ENCODE measurements at regions not wholly inside any gene's neighbourhood (a gene's known extent, or its start where the extent isn't known, plus 50 kb on each side); places are given as distances from the start of the nearest gene placed in this dataset.
A peak's percentile ranks its signal among the peaks of the same experiment; 100 is the strongest.

DNA sequence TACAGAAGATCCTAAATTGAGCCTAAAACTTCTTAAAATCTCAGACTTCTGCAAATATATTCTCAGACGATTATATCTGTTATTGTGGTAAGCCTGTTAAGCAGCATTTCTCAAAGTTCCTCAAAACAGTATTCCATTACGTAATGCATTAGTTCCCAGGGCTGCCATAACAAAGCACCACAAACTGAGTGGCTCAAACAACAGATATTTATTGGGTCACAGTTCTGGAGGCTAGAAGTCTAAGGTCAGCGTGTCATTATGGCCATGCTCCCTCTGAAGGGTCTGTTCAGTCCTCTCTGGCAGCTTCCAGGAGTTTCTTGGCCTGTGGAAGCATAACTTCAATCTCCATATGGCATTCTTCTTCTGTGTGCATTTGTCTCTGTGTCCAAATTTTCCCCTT lies 103.5 kb upstream of the ST6GALNAC5 start:
- DNase-seq (ENCODE audit: low read depth in 2 of 2): no peak

DNA sequence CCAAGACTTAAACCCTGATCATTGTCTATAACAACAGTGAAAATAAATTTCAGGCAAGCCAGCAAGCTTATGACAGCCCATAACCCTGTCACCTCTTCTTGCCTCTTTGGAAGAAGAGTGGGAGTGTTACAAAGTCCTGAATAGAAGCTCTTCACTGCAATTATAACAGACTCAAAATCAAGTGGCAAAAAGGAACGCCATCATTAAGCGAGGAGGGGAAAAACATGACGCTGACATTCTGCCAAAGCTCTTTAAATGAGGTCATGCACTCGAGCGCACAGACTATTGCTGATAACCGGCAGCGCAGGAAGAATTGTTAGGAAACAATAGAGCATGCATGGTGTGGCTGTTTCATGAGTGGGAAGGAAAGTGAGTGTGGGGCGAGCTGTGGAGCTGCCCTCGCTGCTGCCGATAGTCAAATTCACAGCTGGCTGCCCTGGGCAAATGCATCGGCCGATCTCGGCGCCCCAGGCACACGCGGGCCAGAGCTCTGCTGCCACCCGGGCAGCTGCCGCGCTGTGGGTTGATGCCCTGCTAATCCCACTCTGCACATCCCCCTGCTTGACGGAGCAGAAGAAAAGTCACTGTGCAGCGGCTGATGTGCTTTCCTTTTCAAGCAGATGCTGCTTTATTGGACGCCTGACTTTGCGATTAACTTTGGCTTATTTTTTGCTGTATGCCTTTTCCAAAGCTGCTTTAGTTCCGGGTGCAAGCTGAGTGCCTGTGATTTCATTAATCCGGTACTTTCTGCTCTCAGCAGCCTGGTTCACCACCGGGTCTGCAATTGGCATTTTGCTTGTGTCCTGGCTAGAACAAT lies 102.4 kb upstream of the ST6GALNAC5 start:
- no peak for DNase-seq (ENCODE audit: low read depth in 2 of 2)

DNA sequence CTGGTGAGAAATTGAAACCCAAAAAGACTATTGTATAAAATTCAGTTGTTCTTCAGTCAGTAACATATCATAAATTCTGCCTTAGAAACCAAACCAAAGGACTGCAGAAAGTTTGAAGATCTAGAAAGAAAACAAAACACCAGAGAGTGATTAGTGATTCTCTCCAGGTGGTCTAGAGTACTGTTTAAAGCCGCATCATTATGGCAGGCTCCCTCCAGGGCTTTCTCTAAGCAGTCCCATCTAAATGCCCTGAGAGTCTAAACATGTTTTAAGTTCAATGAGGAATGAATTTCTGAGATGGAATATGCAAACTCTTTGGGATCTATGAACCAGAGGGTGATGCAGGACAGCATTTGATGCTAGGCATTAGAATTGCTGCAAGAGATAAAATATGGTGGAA lies 100.9 kb upstream of the ST6GALNAC5 start:
- DNase-seq (ENCODE audit: low read depth in 2 of 2): no peak

DNA sequence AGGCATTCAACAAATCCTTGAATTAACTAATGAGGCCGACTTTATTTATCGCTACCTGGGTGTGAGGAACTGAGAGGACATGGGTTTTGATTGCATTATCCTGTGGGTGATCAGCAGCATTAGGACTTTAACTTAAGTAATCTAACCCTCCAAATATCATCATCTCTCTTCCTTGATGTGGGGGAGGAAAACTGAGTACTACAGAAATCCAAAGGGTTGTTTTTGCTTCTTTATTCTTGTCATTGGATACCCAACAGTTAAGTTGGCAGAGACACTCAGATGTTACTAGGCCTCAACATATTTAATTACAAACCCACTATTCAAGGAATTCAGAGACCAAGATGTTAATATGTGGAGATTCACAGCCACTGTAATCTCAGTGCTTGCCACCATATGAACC lies 97.4 kb upstream of the ST6GALNAC5 start:
- DNase-seq (ENCODE audit: low read depth in 2 of 2): no peak

DNA sequence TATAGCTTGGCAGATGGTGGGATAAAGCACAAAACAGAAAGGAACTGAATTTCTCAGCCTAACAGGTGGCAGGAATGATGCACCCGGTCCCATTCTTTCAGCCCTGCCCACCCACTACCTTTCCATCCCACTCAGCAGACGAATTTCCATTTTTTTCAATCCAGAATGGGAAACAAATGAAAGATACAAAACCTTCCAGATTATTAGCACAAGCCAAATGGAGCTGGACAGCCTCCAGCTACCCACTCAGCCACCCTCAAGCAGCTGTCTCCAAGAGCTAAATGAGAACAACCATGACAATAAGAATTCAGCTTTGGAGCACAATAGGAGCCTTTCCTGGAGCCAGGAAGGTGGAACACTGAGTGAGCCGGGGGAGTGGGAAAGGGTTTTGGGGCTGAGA lies 96.3 kb upstream of the ST6GALNAC5 start:
- DNase-seq (ENCODE audit: low read depth in 2 of 2): no peak

DNA sequence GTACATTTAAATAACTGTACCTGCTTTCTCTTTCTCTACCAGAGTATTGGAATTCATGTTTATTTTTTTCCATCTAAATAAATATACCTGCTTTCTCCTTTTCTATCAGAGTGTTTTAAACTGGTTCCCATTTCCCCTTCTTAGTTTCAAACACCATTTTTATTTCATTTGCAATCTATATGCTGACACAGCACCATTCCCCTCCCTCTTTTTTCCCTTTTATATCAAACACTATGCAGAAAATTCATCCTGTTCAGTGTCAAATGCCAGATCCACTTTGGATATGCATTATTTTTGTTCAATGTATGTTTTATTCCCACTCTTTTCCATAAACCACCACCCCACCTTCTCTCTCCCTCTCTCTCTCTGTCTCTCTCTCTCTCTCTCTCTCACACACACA lies 85.8 kb upstream of the ST6GALNAC5 start:
- no peak for DNase-seq (ENCODE audit: low read depth in 2 of 2)

DNA sequence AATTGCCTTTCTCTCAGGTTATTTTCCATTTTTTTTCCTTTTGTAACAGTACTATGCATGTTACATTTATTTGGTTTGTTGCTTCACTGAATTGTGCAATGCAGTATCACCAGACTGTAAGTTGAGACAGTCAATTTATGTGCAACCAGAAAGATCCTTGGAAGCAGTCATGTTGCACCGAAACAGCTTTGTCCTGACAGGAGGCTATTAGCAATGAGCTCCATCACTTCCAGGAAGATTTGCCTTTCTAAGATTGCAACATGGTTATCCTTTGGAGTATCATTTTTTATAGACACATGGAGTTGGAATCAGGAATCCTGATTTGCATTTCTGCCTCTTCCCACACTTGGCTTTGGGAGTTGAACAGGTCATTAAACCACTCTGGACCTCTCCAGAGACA lies 84.5 kb upstream of the ST6GALNAC5 start:
- DNase-seq (ENCODE audit: low read depth in 2 of 2): peak; percentile 52 to 55

DNA sequence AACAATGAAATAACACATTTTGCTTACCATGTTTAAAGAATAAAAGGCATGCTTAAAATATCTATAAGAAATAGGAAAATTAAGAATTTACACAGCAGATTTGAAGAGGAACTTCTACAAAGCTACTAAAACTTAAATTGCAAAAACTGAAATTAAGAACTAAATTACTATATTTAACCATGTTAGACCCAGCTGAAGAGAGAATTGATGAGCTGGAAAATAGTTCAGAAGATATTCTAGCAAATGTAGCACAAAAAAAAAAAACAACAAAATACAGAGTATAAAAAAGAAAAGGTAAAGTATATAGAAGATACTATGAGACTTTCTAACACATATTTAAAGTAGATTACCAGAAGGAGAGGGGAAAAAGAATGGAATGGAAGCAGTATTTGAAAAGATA lies 82.8 kb upstream of the ST6GALNAC5 start:
- no peak for DNase-seq (ENCODE audit: low read depth in 2 of 2)

DNA sequence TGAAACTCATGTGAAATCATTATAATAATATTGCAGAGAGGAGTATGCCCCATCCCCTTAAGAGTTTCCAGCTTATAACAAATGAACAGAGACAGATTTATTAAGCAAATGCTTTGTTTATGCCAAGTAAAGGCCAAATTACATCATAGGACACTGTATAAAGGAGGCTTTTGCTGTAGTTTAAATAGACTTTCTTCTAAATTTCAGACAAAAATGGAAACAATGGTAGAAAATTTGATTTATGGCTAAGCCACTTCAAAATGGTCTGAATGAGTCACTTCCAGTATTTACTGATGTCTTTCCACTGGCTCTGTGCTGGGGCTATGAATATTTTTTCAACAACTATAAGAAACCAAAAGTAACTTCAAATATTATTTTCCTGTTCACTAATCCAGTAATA lies 81.1 kb upstream of the ST6GALNAC5 start:
- no peak for DNase-seq (ENCODE audit: low read depth in 2 of 2)

DNA sequence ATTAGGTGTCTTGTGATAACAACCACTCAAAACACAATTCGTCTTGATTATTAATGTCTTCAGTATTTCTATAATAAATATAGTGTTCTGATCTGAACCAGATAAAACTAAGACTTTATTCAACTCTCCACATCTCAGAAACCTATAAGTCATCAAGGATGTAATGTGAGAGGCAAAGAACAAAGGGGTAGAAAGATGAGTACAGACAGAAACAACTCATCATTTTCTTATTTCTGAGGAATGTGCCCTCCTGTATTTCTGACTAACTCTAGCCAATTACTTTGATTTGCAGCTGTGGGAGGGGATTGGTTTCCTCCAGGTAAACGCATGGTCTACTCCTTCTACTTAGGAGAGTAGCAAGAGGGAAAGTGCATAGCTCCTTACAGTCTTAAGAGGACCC lies 73.7 kb upstream of the ST6GALNAC5 start:
- DNase-seq (ENCODE audit: low read depth in 2 of 2): no peak

DNA sequence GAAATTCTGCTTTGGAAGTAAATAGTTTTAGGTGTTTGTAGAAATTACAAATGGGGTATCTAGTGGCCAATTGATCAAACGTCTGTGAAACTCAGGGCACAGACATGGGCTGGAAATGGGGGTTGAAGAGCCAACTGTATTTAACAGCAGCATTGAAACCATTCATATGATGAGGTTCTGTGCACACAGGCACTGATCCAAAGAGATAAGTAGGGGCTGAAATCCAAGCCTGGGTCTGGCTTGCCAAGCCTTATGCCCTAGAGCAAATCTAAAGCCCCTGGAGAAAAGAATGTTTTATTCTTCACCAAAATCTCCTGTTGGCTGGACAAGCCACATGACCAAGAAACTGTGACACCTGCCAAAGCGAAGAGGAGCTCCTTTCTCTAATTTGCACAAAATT lies 67.6 kb upstream of the ST6GALNAC5 start:
- DNase-seq (ENCODE audit: low read depth in 2 of 2): no peak

DNA sequence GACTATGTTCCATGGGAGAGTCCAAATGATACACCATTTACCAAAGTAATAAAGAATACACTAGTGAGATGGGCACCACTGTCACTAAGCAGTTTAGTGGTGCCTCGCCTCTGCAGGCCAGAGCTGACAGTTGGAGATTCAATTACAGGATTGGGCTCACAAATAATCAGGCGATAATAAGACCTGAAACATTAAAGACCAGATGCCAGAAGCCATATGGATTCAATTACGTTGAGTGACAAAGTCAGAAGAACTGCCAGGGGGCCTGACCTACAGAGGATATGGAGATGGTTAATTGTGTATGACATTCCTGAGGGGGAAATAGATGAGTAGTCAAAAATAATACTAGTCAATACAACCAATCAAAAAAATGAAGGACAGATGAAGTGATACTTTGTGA lies 65.2 kb upstream of the ST6GALNAC5 start:
- DNase-seq (ENCODE audit: low read depth in 2 of 2): no peak

DNA sequence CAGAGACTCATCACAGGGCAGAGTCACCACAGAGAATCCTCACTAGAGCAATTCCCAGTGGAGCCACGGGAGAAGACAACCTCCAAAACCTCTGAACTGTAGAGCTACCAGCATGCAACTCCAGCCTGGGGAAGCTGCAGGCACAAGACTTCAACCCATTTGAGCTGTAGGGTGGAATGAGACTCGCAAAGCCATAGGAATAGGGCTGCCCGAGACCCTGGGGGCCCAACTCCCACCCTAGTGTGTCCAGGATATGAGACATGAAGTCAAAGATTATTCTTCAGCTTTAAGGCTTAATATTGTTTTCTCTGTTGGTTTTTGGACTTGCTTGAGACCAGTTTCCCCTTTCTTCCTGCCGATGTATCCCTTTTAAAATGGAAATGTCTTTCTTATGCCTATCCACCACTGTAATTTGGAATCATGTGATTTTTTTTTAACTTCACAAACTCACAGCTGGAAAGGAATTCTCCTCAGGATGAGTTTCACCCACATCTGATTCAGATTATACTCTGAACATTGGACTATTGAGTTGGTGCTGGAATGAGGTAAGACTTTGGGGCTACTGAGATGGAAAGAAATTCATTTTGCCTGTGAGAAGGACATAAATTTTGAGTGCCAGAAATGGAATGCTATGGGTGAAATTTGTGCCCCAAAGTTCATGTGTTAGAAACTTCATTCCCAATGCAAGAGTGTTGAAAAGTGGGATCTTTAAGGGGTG lies 59.6 kb upstream of the ST6GALNAC5 start:
- peak; percentile 12 to 20 for DNase-seq (ENCODE audit: low read depth in 2 of 2)
